GM19238 (cell line): ENCODE measurements at regions not wholly inside any gene's neighbourhood (a gene's known extent, or its start where the extent isn't known, plus 50 kb on each side); places are given as distances from the start of the nearest gene placed in this dataset.
"Not testable (repeated sequence)": the region's sequence is repeated elsewhere in the genome, so short reads cannot be mapped to it uniquely, and the experiment has no call there.

Experiments
- DNase-seq: peaks from one replicate; pipeline ENCODE4 v3.0.0; 2011; ENCODE audit warnings: low spot score; ENCODE audit not compliant: insufficient read length

DNA sequence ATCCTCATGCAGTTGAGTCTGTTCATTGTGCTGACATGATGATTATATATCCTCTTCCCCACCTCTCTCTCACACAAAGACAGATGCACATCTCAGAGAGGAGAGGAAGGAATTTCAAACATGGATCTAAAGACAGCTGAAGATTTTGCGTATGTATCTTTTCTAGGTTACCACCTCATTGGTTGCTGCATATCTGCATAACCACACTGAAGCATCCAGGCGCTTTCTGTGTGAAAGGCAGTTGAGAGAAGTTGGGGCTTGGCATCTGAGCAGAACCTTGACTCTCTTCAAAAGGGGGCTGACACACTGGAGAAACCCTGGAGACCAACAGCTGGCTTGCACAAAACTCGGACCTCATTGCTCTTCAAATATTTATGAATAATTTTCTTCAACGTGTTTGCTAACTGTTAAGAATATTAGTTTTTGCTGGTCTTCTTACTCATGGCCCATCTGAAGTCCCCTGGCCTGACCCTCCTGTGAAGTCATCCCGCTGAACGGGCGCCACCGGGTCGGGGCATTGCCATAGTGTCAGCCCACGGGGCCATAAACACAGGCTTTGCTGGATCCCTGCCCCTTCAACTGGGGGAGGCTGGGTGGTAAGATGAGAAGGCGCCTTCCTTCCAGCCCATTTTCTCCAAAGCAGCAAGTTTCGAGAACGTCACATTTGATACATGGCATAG is 593.2 kb upstream of the CLINT1 start:
- DNase-seq: no peak

DNA sequence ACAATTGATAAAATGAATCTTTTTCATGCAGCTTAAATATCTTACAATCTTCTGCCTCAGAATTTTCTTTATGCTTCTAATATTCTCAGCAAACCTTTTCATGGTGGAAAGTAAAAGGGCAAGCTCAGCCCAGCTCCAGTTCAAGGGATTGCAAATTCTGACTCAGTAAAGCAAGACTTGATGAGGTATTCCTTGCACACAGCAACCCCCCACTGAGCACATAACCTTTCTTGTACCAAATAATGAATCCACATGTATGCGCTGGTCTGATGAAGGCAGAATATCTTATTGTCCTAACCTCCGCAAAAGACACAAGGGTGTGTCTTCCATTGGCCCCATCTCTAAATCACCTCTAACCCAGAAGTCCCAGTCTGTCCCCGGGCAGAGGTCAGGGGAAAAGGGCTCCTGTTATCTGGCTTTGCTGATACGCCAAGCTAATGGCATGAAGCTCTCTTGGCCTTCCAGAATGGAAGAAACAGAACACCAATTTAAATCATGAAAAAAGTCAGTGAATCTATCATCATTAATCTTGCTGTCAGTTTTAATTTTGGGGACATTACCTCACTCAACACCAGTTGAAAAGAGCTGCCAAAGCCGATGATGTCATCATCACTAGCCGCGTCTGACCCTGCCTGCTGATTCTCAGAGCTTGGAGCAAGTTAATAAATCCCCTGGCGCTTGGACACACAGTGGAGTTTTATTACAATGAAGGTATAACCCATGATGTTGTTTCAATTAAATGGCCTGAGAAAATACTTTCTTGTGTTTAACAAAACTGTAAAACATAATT is 592.5 kb upstream of the CLINT1 start:
- DNase-seq: no peak

DNA sequence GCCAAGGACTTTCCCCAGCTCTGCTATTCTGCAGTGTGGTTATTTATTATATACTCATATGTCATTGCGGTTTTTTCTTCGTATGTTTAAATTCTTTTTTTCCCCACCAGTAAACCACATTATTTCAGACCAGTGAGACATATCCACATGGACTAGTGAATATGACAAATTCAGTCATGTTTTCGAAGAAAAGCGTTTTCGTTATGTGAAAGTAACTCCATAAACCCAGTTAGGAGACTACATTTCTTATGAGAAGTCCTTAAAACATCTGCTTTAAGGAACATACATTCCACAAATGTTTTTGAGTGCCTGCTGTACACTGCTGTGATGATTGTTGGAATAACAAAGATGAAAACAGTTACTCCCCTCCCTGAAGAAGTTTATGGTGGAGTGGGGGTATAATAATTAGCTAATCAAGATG is 591.8 kb upstream of the CLINT1 start:
- no peak for DNase-seq

DNA sequence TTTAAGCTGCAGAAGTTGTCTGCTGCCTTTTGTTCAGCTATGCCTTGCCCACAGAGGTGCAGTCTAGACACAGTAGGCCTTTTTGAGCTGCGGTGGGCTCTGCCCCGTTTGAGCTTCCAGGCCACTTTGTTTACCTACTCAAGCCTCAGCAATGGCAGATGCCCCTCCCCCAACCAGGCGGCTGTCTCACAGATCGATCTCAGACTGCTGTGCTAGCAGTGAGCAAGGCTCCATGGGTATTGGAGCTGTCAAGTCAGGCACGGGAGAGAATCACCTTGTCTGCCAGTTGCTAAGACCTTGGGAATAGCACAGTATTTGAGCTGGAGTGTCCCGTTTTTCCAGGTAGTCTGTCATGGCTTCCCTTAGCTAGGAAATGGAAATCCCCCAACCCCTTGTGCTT is 587.8 kb upstream of the CLINT1 start:
- DNase-seq: not testable (repeated sequence)

DNA sequence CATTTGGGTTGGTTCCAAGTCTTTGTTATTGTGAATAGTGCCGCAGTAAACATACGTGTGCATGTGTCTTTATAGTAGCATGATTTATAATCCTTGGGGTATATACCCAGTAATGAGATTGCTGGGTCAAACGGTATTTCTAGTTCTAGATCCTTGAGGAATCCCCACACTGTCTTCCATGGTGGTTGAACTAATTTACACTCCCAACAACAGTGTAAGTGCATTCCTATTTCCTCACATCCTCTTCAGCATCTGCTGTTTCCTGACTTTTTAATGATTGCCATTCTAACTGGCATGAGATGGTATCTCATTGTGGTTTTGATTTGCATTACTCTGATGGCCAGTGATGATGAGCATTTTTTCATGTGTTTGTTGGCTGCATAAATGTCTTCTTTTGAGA is 580.3 kb upstream of the CLINT1 start:
- not testable (repeated sequence) for DNase-seq

DNA sequence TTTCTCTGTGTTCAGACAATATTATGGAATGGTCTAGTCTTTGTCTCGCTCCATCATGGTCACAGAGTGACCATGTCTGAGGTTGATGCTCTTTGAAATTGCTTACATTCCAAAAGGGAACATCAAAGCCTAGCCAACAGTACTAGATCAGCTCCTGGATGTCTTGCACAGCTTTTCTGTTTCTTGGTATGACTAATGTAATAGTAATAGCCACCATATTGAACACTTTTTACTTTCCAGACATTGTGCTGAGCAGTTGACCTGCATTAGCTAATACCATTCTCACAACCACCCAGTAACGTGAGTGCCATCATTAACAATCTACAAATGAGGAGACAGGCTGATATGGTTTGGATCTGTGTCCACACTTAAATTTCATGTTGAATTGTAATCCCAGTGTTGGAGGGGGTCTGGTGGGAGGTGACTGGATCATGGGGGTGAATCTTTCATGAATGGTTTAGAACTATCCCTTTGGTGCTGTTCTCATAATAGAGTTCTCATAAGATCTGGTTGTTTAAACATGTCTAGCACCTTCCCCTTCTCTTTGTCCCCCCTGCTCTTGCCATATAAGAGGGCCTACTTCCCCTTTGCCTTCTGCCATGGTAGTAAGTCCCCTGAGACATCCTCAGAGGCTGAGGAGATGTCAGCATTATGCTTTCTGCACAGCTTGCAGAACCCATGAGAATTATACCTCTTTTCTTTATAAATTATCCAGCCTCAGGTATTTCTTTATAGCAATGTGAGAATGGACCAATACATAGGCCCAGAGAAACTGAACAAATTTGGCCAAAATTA is 577.5 kb upstream of the CLINT1 start:
- DNase-seq: no peak

DNA sequence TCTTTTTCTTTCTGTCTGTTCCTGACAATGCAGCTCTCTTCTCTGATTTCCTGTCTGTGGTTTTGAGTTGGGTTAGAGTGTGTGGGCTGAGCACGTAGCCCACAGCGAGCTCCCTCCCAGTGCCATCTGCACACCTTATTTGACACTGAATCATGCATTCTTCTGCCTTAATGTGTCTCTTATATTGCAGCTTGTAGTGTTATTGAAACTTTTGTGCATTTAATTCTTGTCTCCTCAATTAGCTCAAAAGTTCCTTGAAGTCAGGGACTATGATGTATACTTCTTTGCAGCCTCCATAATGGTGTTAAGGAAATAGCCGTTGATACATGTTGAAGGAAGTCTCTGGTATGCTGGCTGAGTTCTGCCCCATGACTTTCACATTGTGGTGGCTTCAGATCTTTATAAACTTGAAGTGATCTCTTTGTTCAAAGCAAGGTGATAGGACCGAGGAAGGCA is 576.2 kb upstream of the CLINT1 start:
- no peak for DNase-seq

DNA sequence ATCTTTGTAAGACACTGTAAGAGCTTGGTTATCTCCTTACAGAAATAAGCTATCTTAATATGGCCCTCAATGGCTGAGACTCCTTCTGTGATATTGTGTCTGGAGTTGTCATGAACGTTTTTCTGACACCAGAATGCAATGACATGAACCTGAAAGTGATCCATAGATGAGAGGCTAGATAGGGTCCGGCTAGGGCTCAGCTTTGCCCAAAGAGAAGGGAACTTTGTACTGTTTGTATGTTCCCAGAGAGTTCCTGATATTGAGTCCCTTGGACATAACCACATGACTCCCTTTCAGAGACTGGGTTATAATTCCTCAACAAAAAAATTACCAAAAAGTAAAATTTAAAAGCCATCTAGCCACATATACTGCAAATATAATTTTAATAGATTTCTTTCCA is 575.8 kb upstream of the CLINT1 start:
- no peak for DNase-seq

DNA sequence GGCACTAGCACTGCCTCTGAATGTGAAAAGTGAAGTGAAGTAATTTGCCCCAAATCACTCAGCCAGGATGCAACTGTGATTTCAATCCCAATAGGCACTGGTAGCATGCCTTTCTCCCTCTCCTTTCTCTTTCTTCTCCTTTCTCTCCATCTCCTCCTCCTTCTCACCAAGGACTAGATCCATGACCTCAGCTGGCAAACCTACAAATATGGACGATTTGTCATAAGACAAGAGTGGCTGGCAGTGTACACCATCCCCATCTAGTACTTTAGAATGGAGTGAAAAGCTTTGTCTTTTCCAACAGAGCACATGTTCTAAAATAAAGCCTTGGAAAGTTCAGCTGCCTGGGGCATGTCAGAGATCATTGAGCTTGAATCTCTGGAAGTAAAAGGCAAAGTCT is 574.7 kb upstream of the CLINT1 start:
- no peak for DNase-seq

DNA sequence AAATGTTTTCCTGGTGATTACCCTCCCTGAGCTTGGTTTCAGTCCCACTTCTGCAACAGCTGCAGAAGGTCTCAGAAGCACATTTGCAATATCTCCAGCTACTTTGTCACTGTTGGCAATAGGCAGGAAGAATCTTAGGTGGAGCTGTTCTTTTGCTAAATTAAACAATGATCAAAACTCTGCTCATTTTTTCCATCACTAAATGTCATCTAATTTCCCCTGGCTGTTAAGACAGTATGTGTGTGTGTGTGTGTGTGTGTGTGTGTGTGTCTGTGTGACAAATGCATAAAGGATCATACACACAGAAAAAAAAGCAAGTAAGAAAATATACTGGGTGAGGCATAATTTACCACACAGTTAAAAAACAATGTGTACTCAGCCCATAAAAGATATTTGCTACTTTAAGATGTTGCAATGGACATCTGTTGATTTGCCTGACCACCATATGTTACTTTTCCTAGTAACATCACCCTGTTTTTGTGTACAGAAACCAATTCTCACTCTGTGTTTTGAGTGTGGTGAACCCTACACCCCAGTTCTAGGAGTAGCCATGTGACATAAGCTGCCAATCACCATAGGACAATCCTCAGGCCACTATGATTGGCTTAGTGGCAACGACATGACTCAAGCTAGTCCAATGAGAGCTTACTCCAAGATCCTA is 572.6 kb upstream of the CLINT1 start:
- DNase-seq: no peak

DNA sequence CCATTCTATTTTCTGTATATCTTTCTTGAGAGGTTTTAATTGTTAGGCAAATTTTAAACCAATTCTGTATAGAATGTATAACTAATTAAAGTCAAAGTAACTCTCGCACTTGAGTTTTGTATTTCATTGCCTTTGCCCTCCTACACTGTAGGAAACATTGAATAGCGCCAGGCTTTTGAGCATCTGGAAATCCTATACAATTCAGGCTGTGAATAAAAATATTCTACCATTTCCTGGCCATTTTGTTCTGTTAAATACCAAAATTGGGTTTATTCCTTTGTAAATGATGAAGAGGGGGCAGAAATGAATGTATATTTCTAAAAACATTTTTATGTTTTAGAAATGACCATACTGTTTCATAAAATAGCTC is 571.8 kb upstream of the CLINT1 start:
- no peak for DNase-seq

DNA sequence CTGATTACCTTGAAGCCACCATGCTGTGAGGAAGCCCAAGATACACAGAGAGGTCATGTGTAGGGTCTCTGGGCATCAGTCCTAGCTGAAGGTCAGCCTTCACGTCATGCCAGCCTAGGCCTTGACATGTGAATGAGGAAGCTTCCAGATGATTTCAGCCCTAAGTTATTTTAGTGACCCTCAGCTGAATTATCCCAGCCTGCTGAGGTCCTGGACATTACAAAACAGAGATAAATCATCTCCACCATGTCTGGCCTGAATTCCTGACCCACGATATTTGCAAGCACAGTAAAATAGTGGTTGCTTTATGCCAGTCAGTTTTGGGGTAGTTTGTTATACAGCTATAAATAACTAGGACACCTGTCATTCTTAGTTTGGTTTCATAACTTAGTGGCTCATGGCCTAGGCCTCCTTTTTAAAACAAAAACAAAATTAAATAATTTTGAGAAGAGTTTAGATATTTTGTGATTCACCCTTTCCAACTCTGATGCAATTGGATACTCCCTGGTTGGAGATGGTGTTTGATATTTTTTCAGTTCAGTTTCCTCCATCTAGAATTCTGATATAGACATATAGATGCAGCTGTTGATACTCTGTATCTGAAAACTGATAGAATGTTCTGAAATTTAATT is 571.3 kb upstream of the CLINT1 start:
- DNase-seq: no peak

DNA sequence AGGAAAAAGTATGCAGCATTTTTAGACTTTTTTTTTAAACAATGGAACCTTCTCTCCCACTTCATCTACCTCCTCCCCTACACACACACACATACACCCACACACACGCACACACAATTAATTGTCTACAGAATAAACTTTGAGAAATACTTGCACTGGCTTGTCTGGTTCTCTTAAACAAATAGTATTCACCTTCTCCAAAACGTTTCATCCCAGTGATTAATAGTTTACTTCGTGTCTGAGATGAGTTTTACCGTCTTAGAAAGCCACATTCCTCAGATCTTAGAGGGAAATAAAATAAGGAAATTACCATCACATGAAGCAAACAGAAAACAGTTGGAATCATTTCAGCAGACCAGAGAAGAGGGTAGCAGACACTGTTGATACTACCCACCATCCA is 570.6 kb upstream of the CLINT1 start:
- no peak for DNase-seq

DNA sequence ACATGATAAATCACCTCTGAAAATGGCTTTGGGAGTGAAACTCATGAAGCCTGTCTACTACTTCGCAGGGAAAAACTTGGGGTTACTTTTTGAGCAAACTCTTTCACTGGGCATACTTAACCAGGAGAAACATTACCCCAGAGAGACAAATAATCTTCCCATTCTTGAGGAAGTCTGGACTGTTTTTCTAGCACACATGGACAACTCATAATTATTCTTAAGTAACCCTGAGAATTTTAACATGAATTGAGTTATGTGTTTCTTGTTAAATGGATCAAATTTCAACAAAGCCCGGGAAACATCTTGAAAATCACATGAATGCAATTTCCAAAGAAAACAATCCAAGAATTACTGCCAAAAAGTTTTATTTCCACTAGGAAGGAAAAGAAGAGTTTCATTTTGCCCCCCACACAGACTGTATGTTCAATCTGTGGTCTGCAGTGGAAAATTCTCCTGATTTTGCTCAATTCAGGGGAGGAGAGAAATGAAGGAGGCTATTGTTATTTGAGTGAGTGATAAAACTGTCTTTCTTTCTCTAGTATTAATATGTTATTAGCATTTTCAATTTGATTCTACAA is 564.8 kb upstream of the CLINT1 start:
- DNase-seq: no peak

DNA sequence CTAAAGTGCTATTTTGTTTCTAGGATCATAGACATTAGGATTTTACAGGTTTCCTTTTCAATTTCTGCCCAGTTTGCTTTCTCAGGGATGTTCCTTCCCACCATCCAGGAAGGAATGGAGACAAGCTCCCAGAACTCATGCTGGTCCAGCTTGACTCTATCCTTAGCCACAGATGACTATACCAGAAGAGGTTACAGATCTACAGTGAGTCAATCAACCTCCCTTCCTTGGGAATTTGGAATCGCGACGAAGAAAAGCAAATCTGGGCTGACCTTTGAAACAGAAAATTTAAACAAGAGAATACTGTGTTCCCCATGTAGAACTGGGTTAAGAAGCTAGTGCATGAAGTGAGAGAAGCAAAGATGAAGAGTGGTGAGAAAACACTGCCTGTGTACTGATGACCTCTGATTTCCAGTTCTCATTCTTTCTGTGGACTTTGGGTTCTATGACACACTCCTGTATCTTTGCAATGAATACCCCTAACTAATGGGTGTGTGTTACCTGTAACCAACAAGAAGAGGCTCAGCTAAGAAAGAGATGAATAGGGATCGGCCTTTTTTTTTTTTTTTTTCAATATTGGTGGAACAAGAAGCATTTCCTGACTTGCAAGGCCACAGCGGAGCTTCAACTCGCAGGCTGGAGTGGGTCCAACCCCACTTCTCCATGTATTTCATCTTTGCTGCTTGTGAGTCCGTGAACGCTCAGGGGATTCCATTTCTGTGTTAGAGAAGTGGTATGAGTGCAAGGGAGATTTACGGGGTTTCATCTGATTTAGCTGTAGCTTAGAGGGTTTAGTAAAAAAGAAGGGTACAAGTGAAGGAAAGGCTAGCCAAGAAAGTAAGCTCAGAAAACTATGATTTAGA is 563.9 kb upstream of the CLINT1 start:
- no peak for DNase-seq

DNA sequence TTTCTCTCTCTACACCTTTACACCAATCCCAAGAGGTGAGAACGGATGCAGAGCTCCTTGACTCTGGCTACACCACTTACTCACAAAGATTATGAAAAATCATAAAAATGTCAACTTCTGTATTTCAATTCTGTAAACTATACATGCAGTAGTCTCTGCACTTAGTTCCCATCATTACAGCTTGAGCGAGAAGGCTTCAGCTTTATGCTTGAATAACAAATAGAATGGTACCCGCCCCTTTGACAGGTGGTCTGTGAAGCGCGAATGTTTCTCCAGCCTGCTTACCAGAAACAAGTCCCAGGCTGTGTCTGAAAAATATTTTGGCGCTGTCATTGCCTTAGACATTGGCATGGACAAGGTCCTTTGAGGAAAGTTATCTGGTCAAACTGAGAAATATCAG is 562.4 kb upstream of the CLINT1 start:
- DNase-seq: no peak

DNA sequence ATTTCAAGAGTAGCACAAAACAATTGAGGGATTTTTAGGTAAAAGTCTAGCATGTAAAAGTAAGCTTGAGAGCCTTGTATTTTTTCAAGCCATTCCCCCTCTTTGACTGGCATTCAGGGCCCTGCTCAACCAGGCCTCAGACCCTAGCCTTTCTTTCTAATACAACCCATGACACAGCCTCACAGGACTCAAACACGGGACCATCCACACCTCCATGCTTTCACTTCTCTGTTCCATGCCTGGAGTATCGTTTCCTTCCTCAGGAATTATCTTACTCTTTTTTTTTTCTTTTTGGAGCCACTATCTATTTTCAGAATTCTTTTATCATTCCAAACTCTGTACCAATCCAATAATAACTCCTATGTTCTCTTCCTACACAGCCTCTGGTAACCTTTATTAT is 560.2 kb upstream of the CLINT1 start:
- no peak for DNase-seq

DNA sequence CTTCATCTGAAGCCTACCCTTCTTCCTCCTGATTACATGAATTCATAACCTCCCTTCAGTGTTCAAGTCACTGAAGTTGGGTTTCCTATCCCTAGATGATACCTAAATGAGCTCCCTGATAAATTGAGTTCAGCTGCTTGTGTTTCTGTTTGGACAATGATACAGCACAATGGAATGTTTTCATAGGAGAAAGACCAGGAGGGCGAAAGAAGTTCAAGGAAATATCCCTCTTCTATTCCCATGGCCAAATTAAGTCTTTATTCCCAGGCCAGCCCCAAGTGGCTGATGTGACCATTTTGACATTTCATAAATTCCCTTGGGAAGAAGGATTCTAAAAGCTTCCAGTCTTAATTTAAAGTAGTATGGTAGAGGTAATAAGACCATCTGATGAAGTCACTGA is 555.8 kb upstream of the CLINT1 start:
- DNase-seq: no peak

DNA sequence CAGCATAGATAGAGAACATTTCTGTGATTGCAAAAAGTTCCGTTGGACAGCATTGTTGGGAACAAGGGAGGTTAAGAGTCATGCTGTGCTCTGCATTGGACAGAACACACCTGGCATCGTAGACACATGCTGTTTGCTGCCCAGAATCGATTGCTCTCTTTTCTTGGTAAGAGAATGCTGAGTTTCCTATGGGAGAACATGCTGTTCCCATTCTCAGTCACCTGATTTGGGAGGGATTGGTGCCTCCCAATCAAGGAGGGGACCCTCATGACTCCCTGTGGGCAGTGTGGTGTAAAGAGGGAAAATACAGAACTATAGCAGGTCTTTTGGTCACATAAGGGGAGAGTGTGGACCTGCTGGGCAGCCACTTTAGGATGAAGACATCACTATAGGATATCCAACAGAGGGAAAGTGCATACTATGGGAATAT is 555.4 kb upstream of the CLINT1 start:
- DNase-seq: no peak

DNA sequence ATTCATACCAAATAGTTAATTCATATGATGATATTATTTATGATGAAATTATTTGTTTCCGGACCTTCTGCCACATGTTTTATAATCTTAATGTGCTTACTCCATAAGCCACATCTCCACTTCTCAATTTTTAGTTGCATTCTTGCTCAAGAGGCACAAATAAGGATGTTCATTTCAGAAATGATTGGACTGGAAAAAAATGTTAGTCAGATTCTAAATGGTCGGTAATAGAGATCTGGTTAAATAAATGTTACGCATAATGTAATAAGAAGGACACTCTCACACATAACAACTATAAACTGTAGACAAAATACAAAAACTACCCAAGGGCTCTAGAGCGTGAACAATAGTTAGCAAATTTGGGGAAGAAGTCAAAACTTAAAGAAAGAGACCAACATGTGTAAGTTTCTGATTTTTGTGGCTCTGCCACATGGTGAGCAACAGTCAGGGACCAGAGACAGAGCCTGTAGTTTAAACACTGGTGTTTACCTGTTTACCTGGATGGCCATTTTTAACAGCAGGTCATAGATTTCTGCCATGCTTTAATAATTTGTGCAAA is 554.3 kb upstream of the CLINT1 start:
- DNase-seq: no peak
